Uterus (tissue), 3 donors: ENCODE measurements at regions not wholly inside any gene's neighbourhood (a gene's known extent, or its start where the extent isn't known, plus 50 kb on each side); places are given as distances from the start of the nearest gene placed in this dataset.

Source experiments
- DNase-seq, 2 donors: peaks; one replicate each; pipeline ENCODE4 v3.0.0-alpha.2; 2019 to 2020
- H3K27ac ChIP-seq, 2 donors: fragments of 200-600 bp; sonication (generic); 1 replicate in 1 of 2; 2 replicates in 1 of 2; pipeline ENCODE4 v1.5.1; 2016 to 2018
- H3K27me3 ChIP-seq, 2 donors: fragments of 200-600 bp; sonication (generic); one replicate each; pipeline ENCODE4 v1.5.1; 2018 to 2019; ENCODE audit warnings: control low read depth in 1 of 2
- H3K36me3 ChIP-seq, 2 donors: fragments of 200-600 bp; sonication (generic); one replicate each; pipeline ENCODE4 v1.5.1; 2019; ENCODE audit warnings: control low read depth in 1 of 2
- H3K4me1 ChIP-seq, 2 donors: fragments of 200-600 bp; sonication (generic); one replicate each; pipeline ENCODE4 v1.5.1; 2018 to 2019; ENCODE audit warnings: control low read depth in 1 of 2
- H3K4me3 ChIP-seq, 2 donors: fragments of 200-600 bp; sonication (generic); 1 replicate in 1 of 2; 2 replicates in 1 of 2; pipeline ENCODE4 v1.5.1; 2018 to 2019; ENCODE audit warnings: mild to moderate bottlenecking in 1 of 2
- H3K9me3 ChIP-seq, 2 donors: fragments of 200-600 bp; sonication (generic); one replicate each; pipeline ENCODE4 v1.5.1; 2019; ENCODE audit warnings: control low read depth in 1 of 2
- CTCF ChIP-seq, 4 experiments: fragments of 200-600 bp in 2 of 4; fragments of 450-650 bp in 2 of 4; sonication (generic) in 2 of 4; IDR thresholded peaks; one replicate each; pipeline ENCODE4 v1.5.1; 2016 to 2019; ENCODE audit warnings: antibody characterized with exemption in 4 of 4, mild to moderate bottlenecking in 2 of 4, moderate library complexity in 1 of 4
- POLR2A ChIP-seq, 2 donors: fragments of 450-650 bp; IDR thresholded peaks; one replicate each; pipeline ENCODE4 v1.6.1; 2016; ENCODE audit warnings: antibody characterized with exemption in 2 of 2, mild to moderate bottlenecking in 1 of 2, moderate library complexity in 1 of 2
- intact Hi-C: fragments of 100-400 bp; cut with DNase I; formaldehyde crosslinking; loops from one replicate; pipeline ENCODE4 v1.15.1; 2023; ENCODE audit warnings: low total_unique reads
- donor health status: DM: yes; HTN: yes; CAD: no.

- H3K27ac ChIP-seq, result no peak overlapping the region
- intact Hi-C loops, result no loop called here
- no peaks in the 10 kb centered on the region for H3K27me3 ChIP-seq
- TF ChIP-seq POLR2A (IDR thresholded peaks at IDR 0.05) (no peak), CTCF (IDR thresholded peaks at IDR 0.05) (no peak)
- no peaks in the 10 kb centered on the region for H3K36me3 ChIP-seq
- H3K9me3 ChIP-seq, result no peaks in the 10 kb centered on the region
- no peaks in the 10 kb centered on the region for H3K4me1 ChIP-seq
- no peak overlapping the region for H3K4me3 ChIP-seq
- no peak for DNase-seq
These were observed 152.0 kb downstream of the SLC16A9 start for GRCh38 chr10:59557642-59558041.

- Histone ChIP-seq H3K9me3 (no peaks in the 10 kb centered on the region), H3K36me3 (no peaks in the 10 kb centered on the region), H3K4me1 (no peaks in the 10 kb centered on the region), H3K27me3 (no peaks in the 10 kb centered on the region), H3K4me3 (no peak overlapping the region), H3K27ac (no peak overlapping the region)
- intact Hi-C loops, result no loop called here
- no peak for DNase-seq
- TF ChIP-seq CTCF (IDR thresholded peaks at IDR 0.05) (no peak), POLR2A (IDR thresholded peaks at IDR 0.05) (no peak)
These were observed 152.6 kb downstream of the SLC16A9 start for GRCh38 chr10:59557052-59557451.

- H3K9me3 ChIP-seq, result no peaks in the 10 kb centered on the region
- no peaks in the 10 kb centered on the region for H3K36me3 ChIP-seq
- no peak for DNase-seq
- TF ChIP-seq POLR2A (IDR thresholded peaks at IDR 0.05), result no peak
- TF ChIP-seq CTCF (IDR thresholded peaks at IDR 0.05), result no peak
- H3K27me3 ChIP-seq, result no peaks in the 10 kb centered on the region
- no peak overlapping the region for H3K27ac ChIP-seq
- H3K4me1 ChIP-seq, result no peaks in the 10 kb centered on the region
- intact Hi-C loops, result no loop called here
- no peak overlapping the region for H3K4me3 ChIP-seq
These were observed 156.3 kb downstream of the SLC16A9 start for GRCh38 chr10:59553162-59553900.

DNA sequence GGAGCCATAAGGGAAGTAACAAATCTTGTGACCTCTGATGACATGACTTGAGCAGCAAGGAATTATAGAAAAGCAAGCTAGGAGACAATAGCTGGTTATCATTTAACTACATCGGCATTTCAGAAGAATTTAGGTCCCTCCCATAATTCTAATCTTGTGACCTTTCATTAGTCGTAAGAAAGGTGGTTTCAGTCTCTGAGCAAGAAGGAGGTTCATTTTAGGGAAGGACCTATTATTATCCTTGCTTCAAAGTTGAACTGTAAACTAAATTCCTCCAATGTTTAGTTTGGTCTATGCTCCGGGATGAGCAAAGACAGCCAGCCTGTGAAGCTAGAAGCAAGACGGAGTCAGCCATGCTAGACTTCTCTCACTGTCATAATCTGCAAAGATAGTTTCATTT lies 159.6 kb downstream of the SLC16A9 start:
- DNase-seq, result no peak
- Histone ChIP-seq H3K4me1 (no peaks in the 10 kb centered on the region), H3K27ac (no peak overlapping the region), H3K36me3 (no peaks in the 10 kb centered on the region), H3K4me3 (no peak overlapping the region), H3K9me3 (no peaks in the 10 kb centered on the region), H3K27me3 (no peaks in the 10 kb centered on the region)
- intact Hi-C loops, result no loop called here
- TF ChIP-seq CTCF (IDR thresholded peaks at IDR 0.05), result no peak
- no peak for TF ChIP-seq POLR2A (IDR thresholded peaks at IDR 0.05)

- no peaks in the 10 kb centered on the region for H3K36me3 ChIP-seq
- DNase-seq, result no peak
- H3K27ac ChIP-seq, result peak overlapping the region; percentile 25 to 65
- intact Hi-C loops, result no loop called here
- no peaks in the 10 kb centered on the region for H3K27me3 ChIP-seq
- no peak overlapping the region for H3K4me3 ChIP-seq
- peaks cover 0 to 9% of the 10 kb centered on the region in 2 donors for H3K4me1 ChIP-seq
- no peak for TF ChIP-seq CTCF (IDR thresholded peaks at IDR 0.05)
- no peak for TF ChIP-seq POLR2A (IDR thresholded peaks at IDR 0.05)
- no peaks in the 10 kb centered on the region for H3K9me3 ChIP-seq
These were observed 171.0 kb downstream of the SLC16A9 start for GRCh38 chr10:59538623-59539022.
